ENCODE measurements at regions not wholly inside any gene's neighbourhood (a gene's known extent, or its start where the extent isn't known, plus 50 kb on each side); places are given as distances from the start of the nearest gene placed in this dataset.

DNA sequence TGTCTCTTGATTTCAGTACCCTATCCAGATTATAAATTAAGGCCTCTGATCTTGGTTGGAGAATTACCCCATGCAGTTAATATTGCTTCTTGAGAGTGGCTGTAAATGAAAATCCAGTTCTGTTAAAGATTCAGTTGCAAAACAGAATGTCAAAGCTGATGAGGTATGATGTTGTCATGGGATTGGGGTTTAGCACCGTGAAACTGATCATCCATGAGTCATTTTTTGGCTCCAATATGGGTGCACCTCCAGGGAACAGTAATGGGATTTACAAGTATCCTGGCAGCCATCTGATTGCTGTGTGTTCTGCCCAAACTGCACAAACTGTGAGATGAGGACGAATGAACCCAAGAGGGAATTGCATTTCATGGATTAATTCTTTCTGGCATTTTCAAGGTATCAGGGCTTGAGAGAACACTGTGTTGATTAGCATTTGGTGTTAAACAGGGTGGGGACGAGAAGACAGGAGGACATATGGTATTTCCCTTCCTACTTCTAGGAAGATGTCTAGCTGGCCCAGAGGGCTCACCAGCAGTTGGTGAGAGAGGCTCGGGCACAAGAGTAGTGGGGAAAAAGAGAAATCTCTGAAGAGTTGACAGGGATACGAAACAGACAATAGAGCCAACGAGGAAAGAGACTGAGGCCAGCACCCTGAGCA lies 214.7 kb downstream of the GAS1 start:
- H3K4me3 ChIP-seq (ENCODE audit: low read depth, low read length), result no peak overlapping the region
- TF ChIP-seq CTCF (IDR thresholded peaks at IDR 0.05; ENCODE audit: insufficient read depth, low read depth, low read length, missing control alignments), result no peak
- DNase-seq (ENCODE audit: low read depth), result no peak

DNA sequence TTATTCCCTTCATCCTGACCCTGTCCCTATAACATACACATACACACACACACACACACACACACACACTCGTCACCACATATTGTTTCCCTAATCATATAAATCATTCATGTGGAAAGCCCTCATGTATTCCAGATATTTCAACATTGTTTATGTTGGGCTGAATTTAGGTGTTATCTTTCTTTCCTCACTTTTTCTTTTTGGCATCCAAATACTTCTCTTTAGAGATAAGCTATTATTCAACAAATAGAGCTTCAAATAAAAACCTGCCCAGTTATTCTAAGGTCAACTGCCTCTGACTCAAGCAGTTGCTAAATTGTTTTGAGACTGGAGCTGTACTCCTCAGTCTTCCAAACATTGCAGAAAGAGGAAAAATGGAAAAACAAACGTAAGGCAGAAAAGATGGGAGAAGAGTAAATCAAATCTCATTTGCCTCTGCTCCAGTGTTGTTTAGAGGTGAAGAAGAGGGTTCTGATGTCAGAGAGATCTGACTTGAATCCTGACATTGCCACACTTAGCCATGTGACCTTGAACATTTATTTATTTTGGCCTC lies 215.7 kb downstream of the GAS1 start:
- no peak overlapping the region for H3K4me3 ChIP-seq (ENCODE audit: low read depth, low read length)
- DNase-seq (ENCODE audit: low read depth), result no peak
- no peak for TF ChIP-seq CTCF (IDR thresholded peaks at IDR 0.05; ENCODE audit: insufficient read depth, low read depth, low read length, missing control alignments)

DNA sequence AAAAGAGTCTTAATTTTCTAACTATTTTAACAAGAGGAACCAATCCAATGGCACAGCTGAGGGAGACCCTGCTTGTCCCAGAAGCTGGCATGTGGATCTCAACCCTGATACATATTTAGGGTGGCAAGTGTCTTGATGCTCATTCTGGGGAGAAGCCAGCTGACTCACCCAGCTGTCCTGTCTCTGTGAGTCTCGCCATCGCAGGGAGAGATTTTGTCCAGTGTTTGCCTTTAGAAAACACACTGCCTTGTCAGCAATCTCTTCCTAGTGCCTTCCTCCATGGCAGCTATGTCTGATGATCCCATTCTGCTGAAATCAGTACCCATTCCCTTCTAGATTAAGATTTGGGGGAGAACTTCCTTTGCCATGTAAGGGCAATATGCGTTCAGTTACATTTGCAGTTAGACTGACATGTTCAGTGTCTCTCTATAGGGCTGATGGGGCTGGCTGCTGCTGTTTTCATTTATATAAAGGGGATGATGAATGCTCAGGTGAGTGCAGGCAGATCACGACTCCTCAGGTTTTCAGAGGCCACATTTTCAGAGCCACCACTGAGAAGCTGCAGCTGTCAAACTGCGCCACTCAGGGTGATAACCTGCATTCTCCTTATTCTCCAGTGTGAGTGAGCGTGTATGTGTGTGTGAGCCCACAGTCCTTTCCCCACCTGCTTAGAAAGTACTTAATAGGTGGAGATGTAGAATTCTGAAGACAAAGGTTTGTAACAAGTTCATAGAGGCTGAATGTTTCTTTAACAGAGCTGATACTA lies 217.0 kb downstream of the GAS1 start:
- TF ChIP-seq CTCF (IDR thresholded peaks at IDR 0.05; ENCODE audit: insufficient read depth, low read depth, low read length, missing control alignments), result no peak
- no peak for DNase-seq (ENCODE audit: low read depth)
- H3K4me3 ChIP-seq (ENCODE audit: low read depth, low read length), result no peak overlapping the region

GRCh38 chr9:86724529-86724928 lies 222.8 kb downstream of the GAS1 start:
- no peak for TF ChIP-seq CTCF (IDR thresholded peaks at IDR 0.05; ENCODE audit: insufficient read depth, low read depth, low read length, missing control alignments)
- DNase-seq (ENCODE audit: low read depth), result no peak
- H3K4me3 ChIP-seq (ENCODE audit: low read depth, low read length), result no peak overlapping the region

DNA sequence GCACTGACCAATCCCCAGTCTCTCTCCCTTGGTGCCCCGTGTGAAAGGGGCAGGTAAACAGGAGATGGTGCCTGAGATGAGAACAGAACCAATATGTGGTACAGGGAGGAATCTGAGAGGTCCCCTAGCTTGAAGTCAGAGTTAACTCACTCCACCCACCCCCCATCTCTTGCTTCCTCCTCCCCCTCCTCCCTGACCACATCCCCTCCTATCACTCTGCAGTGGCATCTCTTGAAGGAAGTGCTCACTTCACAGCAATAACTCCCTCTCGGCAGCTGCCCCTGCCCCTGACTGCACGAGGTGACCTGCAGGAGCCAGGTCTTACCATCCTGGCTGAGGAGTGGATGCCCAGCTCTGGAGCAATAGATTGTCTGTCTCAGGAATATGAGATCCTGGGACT lies 224.0 kb downstream of the GAS1 start:
- DNase-seq (ENCODE audit: low read depth), result no peak
- H3K4me3 ChIP-seq (ENCODE audit: low read depth, low read length), result no peak overlapping the region
- TF ChIP-seq CTCF (IDR thresholded peaks at IDR 0.05; ENCODE audit: insufficient read depth, low read depth, low read length, missing control alignments), result no peak

DNA sequence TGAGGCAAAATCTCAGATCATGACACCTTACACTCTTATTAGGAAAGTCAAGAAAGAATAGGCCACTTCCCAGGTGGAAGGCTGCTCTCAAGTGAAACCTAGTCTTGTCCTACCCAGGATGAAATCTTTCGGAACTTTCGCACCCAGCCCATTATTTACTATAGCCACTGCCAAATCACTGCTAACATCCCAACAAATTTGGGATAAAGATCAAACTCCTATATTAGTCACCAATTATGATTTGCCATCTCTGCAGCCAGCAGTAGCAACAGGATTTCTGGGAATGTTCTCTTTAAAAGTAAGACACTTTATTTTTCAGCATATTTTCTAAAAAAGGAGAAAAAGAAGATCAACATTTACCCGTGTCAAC lies 224.6 kb downstream of the GAS1 start:
- no peak overlapping the region for H3K4me3 ChIP-seq (ENCODE audit: low read depth, low read length)

More for the DNA sequence above, 224.6 kb downstream of the GAS1 start:
- TF ChIP-seq CTCF (IDR thresholded peaks at IDR 0.05; ENCODE audit: insufficient read depth, low read depth, low read length, missing control alignments), result no peak
- no peak for DNase-seq (ENCODE audit: low read depth)
